ENCODE measurements at regions not wholly inside any gene's neighbourhood (a gene's known extent, or its start where the extent isn't known, plus 50 kb on each side); places are given as distances from the start of the nearest gene placed in this dataset.

DNA sequence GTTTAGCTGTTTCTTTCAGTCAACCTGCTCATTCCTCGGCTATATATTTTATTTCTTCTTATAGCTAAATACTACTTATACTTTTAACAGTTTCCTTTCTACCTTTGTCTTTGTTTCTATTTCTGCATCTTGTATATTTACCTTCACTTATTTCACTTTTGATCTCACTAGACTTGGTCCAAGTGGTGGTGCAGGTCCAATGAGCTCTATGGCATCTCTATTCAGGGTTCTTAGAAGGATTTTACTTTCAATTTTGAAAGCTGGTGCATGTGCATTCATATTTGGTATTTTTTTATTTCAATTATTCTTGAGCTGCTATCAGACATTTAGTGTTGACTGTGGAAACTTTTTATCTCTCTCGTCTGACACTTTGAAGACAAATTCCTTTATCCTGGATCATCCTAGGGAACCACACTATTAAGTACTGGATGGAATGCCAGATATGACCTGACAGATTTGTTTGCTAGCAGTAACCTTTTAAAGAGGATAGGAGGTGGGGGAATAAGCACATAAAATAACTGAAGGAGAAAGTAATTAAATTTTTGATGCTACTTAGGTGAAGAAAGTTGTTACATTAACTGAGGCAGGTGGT, 123.1 kb upstream of the PJA2 start:
- no peak for DNase-seq (ENCODE audit: low spot score)

DNA sequence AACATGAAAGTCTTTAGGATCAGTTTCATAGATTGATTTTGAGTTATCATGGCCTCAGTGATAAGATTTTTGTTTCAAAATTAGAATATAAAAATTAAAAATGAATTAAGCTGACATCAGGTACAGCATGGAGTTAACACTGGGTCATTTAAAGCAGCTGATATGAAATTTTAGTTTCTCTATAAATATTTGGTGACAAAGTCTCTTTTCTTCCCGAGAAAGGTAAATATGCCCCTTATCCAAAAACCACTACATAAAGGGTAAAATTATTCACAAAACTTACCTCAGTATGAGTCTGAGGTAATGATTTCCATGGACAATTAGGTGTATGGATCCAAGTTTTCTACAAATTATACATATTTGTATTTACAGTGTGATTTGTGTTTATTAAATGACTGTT, 121.5 kb upstream of the PJA2 start:
- DNase-seq (ENCODE audit: low spot score): no peak

DNA sequence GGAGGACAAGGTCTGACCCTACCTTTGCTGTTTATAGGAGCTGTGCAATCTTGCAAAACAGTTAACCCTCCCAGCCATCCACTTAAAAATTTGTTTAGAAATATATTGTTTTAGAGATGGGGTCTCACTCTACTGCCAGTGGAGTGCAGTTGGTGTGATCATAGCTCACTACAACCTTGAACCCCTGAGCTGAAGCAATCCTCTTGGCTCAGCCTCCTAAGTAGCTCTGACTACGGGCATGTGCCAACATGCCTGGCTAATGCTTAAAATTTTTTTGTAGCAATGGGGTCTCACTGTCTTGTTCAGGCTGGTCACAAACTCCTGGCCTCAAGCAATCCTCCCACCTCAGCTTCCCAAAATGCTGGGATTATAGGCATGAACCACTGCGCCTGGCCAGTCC, 120.2 kb upstream of the PJA2 start:
- DNase-seq (ENCODE audit: low spot score): no peak

DNA sequence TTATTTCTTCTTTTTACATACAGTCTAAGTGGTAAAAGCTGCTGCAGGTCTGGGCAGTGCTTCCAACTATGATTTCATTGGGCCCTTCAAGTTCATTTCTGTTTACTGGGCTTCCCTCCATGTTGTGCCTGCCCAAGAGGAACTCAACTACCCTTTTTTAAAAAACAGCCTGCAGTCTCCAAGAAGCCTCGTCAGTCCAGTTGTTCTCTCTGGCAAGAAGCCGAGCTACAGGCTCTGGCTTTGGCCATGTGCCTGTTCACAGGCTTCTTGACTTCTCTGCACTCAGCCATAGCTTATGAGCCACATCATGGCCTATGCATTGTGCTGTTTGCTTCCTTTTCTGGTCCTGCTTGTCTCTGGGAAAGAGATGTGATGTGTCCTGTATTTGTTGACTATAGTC, 119.7 kb upstream of the PJA2 start:
- no peak for DNase-seq (ENCODE audit: low spot score)

DNA sequence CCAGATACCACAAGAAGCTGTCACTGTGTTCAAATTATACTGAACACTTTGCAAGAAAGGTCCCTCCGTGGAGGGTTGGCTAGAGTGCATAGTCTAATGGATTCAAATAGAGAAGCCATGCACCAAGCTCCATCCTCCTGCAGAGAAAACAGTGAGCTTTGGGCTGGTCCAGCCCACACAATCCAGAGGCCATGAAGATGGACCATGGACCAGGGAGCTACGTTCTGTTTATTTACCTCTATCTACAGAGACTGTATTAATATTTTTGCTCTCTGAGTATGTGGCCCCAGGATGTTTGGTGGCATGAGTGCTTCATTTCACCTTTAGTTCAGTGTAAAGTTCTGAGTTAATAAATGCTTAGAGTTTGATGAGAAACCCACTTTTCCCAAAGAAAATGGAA, 114.8 kb upstream of the PJA2 start:
- DNase-seq (ENCODE audit: low spot score): no peak

DNA sequence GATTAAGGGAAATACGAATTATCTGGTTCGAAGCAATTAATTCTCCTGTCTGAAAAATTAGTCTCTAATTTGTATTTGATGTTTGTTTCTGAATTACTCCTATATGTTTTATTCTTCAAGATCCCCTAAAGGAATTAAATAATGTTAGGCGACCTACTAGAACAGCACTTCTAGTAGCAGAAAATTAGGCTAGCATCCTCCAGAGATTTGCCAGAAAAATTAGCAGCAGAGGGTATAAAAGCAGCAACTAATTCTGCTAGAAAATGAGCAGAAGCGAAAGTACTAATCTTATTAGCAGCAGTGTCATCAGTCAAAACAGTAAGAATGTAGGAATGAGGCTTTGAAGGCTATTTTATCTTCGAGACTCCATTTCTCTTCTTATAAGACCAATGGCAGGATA, 114.3 kb upstream of the PJA2 start:
- no peak for DNase-seq (ENCODE audit: low spot score)

DNA sequence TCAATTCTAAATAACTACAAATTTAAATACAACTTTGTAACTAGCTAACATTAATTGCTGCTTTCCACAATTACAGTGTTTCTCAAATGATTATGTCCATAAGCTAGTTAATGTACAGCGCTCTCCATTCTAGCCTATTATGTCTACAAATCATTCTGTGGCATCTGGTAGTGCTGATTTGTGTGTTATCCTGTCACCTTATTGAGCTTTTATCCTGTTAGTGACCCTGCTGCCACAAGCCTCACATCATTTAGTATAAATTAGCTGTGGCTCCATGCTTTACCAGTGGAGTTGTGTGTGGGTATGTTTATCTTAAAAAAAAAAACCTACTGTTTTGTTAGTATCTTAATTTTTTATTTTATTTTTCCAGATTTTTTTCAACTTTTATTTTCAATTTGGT, 112.6 kb upstream of the PJA2 start:
- DNase-seq (ENCODE audit: low spot score): no peak

DNA sequence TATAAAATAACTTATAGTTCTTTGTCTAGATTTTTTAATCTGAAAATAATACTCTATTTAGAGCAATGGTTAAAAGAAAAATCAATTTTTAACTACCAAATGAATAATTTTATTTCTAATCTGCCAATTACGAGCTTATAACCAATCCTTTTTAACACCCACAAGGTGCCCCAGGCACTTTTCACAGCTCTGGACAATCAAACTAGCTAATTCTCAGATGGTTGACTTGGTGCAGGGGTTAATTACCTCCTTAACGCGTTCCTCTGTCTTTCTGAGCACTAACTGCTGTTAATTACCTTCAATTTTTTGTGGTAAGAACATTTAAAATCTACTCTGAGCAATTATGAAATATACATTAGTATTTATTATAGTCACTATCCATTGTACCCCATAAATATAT, 109.6 kb upstream of the PJA2 start:
- no peak for DNase-seq (ENCODE audit: low spot score)

DNA sequence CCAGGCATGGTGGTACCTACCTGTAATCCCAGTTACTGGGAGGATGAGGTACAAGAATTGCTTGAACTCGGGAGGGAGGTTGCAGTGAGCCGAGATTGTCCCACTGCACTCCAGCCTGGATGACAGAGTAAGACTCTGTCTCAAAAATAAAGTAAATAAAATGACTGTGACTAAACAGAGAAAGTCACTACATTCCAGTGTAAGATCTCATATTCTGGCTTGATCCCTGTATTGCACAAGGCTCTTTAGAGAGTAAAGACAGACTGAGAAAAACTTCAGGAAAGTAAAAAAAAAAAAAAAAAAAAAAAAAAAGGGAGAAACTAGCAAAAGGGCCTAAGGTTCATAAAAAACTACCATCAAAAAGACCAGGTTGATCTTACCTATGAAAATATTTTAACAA, 106.6 kb upstream of the PJA2 start:
- no peak for DNase-seq (ENCODE audit: low spot score)

DNA sequence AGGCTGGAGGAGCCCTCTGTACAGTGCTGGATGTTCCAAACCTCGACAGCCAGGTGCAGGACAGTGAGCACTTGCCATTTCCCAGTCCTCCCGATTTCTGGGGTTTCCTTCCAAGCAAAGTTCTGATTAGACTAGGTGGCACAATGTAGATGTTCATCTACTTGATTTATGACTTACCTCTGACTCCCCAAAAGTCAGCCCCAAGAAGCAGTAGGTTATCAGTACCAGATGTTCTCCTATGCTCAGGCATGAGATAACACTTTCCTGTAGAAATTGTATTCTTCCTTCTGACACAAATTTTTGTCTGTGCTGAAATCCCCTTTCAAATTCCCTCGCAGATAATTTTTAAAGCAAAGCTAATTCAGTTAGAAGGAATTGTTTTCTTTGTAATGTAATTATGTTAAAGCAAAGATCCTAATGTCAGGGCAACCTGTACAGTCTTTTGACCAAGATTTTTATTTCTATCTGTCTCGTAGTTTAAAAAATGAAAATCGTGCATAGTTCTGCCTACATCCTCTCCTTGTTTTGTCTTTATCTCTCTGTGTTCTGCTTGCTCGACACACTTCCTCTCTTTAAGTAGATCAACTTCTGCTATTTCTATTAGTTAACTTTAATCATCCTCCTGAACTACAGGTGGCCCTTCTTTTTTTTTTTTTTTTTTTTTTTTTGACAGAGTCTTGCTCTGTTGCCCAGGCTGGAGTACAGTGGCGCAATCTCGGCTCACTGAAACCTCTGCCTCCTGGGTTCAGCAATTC, 102.4 kb upstream of the PJA2 start:
- no peak for DNase-seq (ENCODE audit: low spot score)

DNA sequence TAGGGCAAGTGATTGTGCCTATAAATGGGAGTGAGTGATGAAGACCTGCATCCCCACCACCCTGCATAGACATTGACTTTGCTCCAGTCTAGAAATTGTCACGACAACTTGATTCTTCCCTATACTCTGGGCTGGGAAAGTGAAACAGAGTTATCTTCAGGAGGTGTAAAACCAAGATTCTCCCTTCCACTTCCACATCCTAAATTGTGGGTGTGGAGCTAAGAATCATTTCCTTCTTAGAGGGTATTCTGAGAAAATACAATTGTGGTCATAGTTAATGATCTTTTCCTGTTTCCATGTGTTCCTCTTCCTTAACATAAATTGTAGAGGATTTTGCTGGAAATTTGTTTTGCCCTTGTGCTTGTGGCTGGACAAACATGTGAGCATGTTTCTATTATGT, 96.8 kb upstream of the PJA2 start:
- no peak for DNase-seq (ENCODE audit: low spot score)

DNA sequence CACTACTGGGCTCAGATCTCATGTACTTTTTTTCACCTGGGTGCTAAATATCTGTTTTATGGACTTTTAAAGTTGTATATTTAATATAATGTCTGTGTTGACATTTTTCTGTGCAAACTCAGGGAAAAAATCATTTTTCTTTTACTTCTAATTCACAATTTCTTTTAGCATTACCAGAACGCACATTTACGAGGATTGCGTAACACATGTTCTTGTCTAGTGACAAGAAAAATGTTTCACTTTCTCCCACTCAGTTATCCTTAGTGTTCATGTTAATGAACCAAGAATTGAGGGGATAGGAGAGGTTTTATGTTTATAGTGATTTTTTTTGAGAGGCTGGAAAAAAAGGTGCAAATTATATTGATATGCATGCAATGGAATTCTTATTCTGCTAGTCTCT, 86.3 kb upstream of the PJA2 start:
- DNase-seq (ENCODE audit: low spot score): no peak

DNA sequence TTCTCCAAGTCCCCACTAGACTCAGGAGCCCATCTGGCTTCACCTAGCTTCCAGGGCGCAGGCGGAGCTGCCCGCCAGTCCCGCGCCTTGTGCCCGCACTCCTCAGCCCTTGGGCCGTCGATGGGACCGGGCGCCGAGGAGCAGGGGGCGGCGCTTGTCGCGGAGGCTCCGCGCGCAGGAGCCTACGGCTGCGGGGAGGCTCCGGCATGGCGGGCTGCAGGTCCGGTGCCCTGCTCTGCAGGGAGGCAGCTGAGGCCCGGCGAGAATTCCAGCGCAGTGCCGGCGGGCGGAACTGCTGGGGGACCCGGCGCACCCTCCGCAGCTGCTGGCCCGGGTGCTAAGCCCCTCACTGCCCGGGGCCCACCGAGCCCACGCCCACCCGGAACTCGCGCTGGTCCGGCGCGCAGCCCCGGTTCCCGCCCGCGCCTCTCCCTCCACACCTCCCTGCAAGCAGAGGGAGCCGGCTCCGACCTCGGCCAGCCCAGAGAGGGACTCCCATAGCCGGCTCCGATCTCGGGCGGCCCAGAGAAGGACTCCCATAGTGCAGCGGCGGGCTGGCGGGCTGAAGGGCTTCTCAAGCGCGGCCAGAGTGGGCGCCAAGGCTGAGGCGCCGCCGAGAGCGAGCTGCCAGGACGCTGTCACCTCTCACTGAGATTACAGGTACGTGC, 78.1 kb upstream of the PJA2 start:
- DNase-seq (ENCODE audit: low spot score): no peak

DNA sequence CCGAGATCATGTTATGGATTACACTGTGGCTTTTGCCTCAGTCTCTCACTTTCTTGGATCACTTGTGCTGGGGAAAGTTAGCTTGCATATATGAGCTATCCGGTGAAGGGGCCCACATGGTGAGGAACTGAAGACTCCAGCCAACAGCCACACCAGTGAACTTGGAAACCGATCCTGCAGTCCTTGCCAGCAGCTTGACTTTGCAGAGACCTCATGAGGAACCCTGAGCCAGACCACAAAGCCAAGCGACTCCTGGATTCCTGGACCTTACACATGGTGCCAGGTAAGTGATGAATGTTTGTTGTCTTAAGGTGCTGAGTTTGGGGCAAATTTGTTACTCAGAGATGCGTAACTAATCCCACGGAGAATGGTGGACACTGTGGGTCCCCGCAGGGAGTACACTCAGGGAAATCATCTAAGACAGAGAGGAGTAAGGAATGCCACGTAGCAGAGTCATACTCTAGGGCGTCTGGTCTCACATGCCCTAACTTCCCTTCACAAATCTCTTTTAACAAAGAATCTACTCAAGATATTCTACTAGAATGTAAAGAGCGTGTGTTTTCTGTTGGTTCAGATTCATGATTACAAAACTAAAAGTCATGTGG, 76.5 kb upstream of the PJA2 start:
- no peak for DNase-seq (ENCODE audit: low spot score)

DNA sequence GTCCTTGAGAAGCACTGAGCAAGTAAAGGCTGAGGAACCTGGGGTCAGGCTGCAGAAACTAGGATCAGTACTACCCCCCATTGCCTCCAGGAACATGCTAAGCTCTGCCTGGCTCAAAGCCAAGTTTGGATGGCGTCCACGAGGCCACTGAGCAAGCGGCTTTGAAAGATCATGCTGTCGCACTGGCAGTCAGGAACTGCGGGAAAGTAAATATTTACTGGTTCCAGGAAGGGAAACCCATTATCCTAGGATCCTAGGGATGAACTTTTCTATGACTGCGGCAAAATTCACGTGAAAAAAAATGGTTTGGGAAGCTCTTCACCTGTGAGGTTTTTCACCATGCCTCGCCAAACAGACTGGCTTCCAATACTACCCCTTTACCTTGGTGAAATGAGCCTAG, 75.3 kb upstream of the PJA2 start:
- DNase-seq (ENCODE audit: low spot score): no peak

DNA sequence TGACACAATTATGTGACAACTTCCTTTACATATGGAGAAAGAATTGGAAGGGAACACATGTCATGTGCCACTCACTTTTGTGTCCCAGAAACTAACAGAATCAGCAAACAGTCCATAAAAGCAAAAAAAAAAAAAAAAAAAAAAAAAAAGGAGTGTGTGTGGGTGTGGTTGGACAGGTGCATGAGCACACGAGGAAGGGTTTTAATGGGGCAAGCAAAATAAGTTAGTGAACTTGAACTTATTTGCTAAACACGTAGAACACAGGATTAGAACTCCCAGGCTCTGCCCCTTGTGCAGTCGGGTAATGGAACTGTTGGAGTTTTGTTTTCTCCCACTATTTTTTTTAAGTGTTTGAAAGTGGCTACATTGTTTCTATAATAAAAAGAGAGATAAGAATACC, 74.8 kb upstream of the PJA2 start:
- no peak for DNase-seq (ENCODE audit: low spot score)

DNA sequence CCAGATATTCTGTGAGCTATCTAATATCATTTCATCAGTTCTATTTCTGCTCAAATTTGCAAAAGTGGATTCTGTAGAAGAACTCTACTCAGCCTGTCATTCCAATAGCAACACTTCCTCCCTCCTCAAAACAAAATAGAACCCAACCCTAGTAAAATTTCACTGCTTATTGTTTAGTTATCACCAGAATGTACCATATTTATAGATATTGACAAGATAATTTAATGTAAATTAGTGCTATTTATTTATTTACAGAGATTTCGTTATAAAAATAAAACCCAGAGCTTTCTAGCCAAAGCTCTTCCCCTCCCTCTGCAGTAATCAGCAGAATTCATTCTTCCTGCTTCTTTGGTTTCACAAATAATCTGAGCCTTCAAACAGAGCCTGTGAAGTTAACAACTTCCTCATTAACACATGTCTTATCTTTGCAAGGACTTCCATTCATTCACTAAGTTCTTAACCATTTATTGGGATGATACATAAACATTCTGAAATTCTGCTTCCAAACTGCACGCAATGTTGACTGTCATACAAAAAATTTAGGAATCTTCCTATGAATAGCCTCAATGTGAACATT, 73.7 kb upstream of the PJA2 start:
- DNase-seq (ENCODE audit: low spot score): no peak

DNA sequence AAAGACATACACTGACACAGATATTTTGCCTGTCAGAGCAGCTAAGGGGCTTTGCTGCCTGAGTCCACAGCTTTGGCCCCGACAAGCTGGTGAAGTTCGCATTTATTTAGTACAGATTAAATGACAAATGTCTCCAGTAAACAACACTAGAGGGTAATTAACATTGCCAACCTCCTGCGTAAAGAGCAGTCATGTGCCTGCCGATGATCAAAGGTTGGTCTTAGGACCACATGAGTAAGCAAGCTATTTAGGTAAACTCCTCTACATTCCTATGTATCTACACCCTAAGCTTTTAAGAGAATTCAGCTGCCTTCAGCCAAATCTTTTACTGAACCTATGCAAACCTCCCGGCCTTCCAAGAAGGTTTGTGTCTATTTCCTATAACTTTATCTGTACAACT, 73.0 kb upstream of the PJA2 start:
- no peak for DNase-seq (ENCODE audit: low spot score)

DNA sequence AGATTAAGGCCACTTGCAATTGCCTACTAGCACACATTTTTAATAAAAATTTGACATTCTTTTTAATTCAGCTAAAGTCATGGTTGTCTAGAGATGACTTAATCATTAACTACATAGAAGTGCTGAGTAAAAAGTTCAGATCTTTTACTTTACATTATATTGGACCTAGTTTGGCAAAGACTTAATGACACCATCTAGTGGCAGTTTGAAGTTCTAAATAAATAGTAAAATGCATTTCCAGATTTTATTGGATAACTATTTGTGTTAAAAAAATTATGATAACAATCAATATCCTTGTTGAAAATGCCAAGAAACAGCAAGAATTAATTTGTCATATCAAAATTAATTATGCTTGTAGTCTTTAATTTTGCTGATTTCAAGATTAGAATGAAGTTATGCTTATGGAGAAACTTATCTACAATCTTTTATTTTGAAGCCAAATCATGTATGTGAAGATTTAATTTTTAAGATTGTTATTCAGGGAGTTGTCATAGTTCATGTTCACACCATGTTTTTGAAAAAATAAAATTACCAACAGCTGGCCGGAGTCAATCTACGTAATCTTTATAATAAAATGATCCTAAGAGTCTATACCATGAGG, 69.6 kb upstream of the PJA2 start:
- DNase-seq (ENCODE audit: low spot score): peak; percentile 46

DNA sequence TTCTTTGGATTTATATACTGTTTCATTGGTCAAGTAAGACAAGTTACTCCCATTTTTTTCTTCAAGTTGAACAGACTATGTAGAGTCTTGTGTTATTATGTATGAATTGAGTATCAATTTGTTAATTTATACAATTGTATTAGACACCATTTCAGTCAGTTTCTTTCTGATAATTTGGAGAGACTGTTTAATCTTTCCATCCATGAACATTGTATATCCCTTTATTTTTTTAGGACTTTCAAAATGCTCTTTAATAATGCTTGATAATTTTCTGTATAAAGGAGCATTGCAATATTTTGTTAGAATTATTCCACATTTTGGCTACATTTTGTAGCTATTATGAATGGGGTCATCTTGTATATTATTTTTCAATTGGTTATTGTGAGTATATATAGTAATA, 69.1 kb upstream of the PJA2 start:
- no peak for DNase-seq (ENCODE audit: low spot score)

DNA sequence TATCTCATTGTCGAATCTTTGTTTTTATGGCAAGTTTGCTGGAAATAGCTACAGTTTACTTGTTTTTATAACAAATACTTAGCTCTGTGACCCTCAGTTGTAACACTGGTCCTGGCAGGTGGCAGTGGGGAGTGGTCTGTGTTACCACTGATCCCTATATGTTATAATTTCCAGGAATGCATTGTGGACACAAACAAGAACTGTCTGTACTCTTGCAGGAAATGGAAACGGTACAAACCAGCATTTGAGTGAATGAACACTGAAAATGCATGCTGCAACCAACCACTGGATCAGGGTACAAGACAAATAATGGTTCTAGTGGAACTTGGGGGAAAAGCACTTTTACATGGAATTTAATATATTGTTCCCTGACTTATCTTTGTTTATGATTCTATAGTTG, 66.5 kb upstream of the PJA2 start:
- no peak for DNase-seq (ENCODE audit: low spot score)

DNA sequence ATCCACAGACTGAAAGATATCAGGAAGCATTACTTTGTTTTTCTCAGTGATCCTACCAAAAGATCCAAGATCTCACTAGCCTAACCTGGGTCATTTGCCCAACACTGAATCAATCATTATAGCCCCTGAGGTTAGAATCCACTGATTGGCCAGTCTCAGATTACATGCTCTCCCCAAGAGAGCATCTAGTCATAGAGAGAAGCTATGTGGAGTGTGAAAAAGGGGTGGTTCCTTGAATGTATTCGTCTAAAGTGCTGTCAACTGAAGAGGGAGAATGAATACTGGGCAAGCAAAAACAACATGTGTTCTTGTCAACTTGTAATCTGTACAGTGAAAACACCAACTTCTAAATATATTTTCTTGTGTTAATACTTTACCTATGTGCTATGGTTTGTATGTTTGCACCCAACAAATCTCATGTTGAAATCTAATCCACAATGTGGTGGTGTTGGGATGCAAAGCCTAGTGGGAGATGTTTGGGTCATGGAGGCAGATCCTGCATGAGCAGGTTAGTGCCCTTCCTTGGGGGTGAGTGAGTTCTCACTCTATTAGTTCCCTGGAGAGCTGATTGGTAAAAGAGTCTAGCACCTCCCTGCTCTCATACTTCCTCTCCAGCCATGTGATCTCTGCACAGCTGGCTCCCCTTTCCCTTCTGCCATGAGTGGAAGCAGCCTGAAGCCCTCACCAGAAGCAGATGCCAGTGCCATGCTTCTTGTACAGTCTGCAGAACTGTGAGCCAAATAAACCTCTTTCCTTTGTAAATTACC, 60.3 kb upstream of the PJA2 start:
- DNase-seq (ENCODE audit: low spot score): no peak
